SK-N-SH treated with all-trans-retinoic acid at 6 μM for 48 hours (cell line): ENCODE measurements at regions not wholly inside any gene's neighbourhood (a gene's known extent, or its start where the extent isn't known, plus 50 kb on each side); places are given as distances from the start of the nearest gene placed in this dataset.

ENCODE experiments used
- ATAC-seq: fragments of 200-7000 bp; cut with Tn5 transposase; 3 replicates; pipeline ENCODE4 v1.9.1; 2020; ENCODE audit warnings: mild to moderate bottlenecking, moderate library complexity
- ARNTL ChIP-seq: fragments of 450-650 bp; formaldehyde crosslinking; IDR thresholded peaks from 2 replicates; pipeline ENCODE4 v1.5.0; 2020; ENCODE audit warnings: low read depth, mild to moderate bottlenecking, moderate library complexity, borderline replicate concordance
- BACH2 ChIP-seq: fragments of 250-450 bp; sonication (Bioruptor Pico); IDR thresholded peaks from 2 replicates; pipeline ENCODE4 v1.9.0; 2021; ENCODE audit warnings: mild to moderate bottlenecking, borderline replicate concordance
- CREB5 ChIP-seq: fragments of 250-450 bp; sonication (Bioruptor Pico); IDR thresholded peaks from 2 replicates; pipeline ENCODE4 v1.5.1; 2020; ENCODE audit warnings: low read depth, mild to moderate bottlenecking, moderate library complexity
- CSDC2 ChIP-seq: fragments of 250-450 bp; sonication (Bioruptor Pico); IDR thresholded peaks from 2 replicates; pipeline ENCODE4 v1.5.0; 2020; ENCODE audit warnings: mild to moderate bottlenecking, moderate library complexity
- ESRRG ChIP-seq: fragments of 250-450 bp; sonication (Bioruptor Pico); IDR thresholded peaks from 2 replicates; pipeline ENCODE4 v1.6.1; 2021; ENCODE audit warnings: mild to moderate bottlenecking
- GLIS3 ChIP-seq: fragments of 250-450 bp; sonication (Bioruptor Pico); IDR thresholded peaks from 2 replicates; pipeline ENCODE4 v1.5.0; 2020; ENCODE audit warnings: mild to moderate bottlenecking, moderate library complexity
- ISL1 ChIP-seq: fragments of 250-450 bp; sonication (Bioruptor Pico); IDR thresholded peaks from 2 replicates; pipeline ENCODE4 v2.1.2; 2022; ENCODE audit warnings: mild to moderate bottlenecking, moderate library complexity
- OSR1 ChIP-seq: fragments of 250-450 bp; sonication (Bioruptor Pico); IDR thresholded peaks from 2 replicates; pipeline ENCODE4 v1.8.0; 2022; ENCODE audit warnings: moderate library complexity, mild to moderate bottlenecking, inconsistent platforms
- PATZ1 ChIP-seq: fragments of 250-450 bp; sonication (Bioruptor Pico); IDR thresholded peaks from 2 replicates; pipeline ENCODE4 v1.8.0; 2020; ENCODE audit warnings: mild to moderate bottlenecking, moderate library complexity, borderline replicate concordance
- PPARA ChIP-seq: fragments of 250-450 bp; sonication (Bioruptor Pico); IDR thresholded peaks from 2 replicates; pipeline ENCODE4 v1.5.0; 2020; ENCODE audit warnings: mild to moderate bottlenecking, borderline replicate concordance
- RARB ChIP-seq: fragments of 250-450 bp; sonication (Bioruptor Pico); IDR thresholded peaks from 2 replicates; pipeline ENCODE4 v1.8.0; 2021; ENCODE audit warnings: mild to moderate bottlenecking, moderate library complexity
- SNAI2 ChIP-seq: fragments of 250-450 bp; sonication (Bioruptor Pico); IDR thresholded peaks from 2 replicates; pipeline ENCODE4 v1.5.0; 2020; ENCODE audit warnings: mild to moderate bottlenecking, moderate library complexity
- TCF4 ChIP-seq: fragments of 250-450 bp; sonication (Bioruptor Pico); IDR thresholded peaks from 2 replicates; pipeline ENCODE4 v1.8.0; 2021; ENCODE audit warnings: mild to moderate bottlenecking, moderate library complexity, borderline replicate concordance
- ZC3H10 ChIP-seq: fragments of 250-450 bp; sonication (Bioruptor Pico); IDR thresholded peaks from 2 replicates; pipeline ENCODE4 v1.5.1; 2021; ENCODE audit warnings: mild to moderate bottlenecking, moderate library complexity
- ZFP3 ChIP-seq: fragments of 250-450 bp; sonication (Bioruptor Pico); IDR thresholded peaks from 2 replicates; pipeline ENCODE4 v1.5.0; 2020; ENCODE audit warnings: mild to moderate bottlenecking, moderate library complexity
- ZFP30 ChIP-seq: fragments of 450-650 bp; formaldehyde crosslinking; IDR thresholded peaks from 2 replicates; pipeline ENCODE4 v1.5.0; 2022; ENCODE audit warnings: mild to moderate bottlenecking, moderate library complexity
- ZNF565 ChIP-seq: fragments of 450-650 bp; formaldehyde crosslinking; conservative IDR thresholded peaks from 2 replicates; pipeline ENCODE4 v1.5.0; 2020; ENCODE audit warnings: low read depth, mild to moderate bottlenecking, moderate library complexity
- ZNF70 ChIP-seq: fragments of 450-650 bp; formaldehyde crosslinking; IDR thresholded peaks from 2 replicates; pipeline ENCODE4 v1.5.0; 2020; ENCODE audit warnings: mild to moderate bottlenecking, moderate library complexity
- ZNF8 ChIP-seq: fragments of 450-650 bp; formaldehyde crosslinking; IDR thresholded peaks from 2 replicates; pipeline ENCODE4 v1.5.0; 2020; ENCODE audit warnings: mild to moderate bottlenecking, moderate library complexity
- TF ChIP-seq, protein P1 (sequence below): fragments of 250-450 bp; sonication (Bioruptor Pico); IDR thresholded peaks from 2 replicates; pipeline ENCODE4 v1.8.0; 2021; ENCODE audit warnings: low read depth, mild to moderate bottlenecking, moderate library complexity, borderline replicate concordance
- TF ChIP-seq, protein P2 (sequence below): fragments of 250-450 bp; sonication (Bioruptor Pico); IDR thresholded peaks from 2 replicates; pipeline ENCODE4 v1.5.0; 2020; ENCODE audit warnings: mild to moderate bottlenecking, moderate library complexity
- TF ChIP-seq, protein P3 (sequence below): fragments of 250-450 bp; sonication (Bioruptor Pico); IDR thresholded peaks from 2 replicates; pipeline ENCODE4 v1.5.1; 2021; ENCODE audit warnings: mild to moderate bottlenecking, moderate library complexity

GRCh38 chr6:148208298-148208697 is 134.3 kb upstream of the SASH1 start (continued):
- TF ChIP-seq, protein P1, sequence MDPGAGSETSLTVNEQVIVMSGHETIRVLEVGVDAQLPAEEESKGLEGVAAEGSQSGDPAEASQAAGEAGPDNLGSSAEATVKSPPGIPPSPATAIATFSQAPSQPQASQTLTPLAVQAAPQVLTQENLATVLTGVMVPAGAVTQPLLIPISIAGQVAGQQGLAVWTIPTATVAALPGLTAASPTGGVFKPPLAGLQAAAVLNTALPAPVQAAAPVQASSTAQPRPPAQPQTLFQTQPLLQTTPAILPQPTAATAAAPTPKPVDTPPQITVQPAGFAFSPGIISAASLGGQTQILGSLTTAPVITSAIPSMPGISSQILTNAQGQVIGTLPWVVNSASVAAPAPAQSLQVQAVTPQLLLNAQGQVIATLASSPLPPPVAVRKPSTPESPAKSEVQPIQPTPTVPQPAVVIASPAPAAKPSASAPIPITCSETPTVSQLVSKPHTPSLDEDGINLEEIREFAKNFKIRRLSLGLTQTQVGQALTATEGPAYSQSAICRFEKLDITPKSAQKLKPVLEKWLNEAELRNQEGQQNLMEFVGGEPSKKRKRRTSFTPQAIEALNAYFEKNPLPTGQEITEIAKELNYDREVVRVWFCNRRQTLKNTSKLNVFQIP = no peak
- no peak for TF ChIP-seq SNAI2 (CRISPR knock-in tag)
- no peak for TF ChIP-seq PPARA (CRISPR knock-in tag)
- no peak for TF ChIP-seq ZNF70 (CRISPR knock-in tag)

GRCh38 chr6:148211777-148212324 is 130.8 kb upstream of the SASH1 start:
- ATAC-seq = no peak
- TF ChIP-seq BACH2 (CRISPR knock-in tag) (no peak), PPARA (CRISPR knock-in tag) (no peak), ARNTL (CRISPR knock-in tag) (no peak), OSR1 (no peak), CREB5 (CRISPR knock-in tag) (no peak), RARB (CRISPR knock-in tag) (no peak), ZNF70 (CRISPR knock-in tag) (no peak), CSDC2 (CRISPR knock-in tag) (no peak), GLIS3 (CRISPR knock-in tag) (no peak), ZNF565 (CRISPR knock-in tag) (no peak), ZC3H10 (CRISPR knock-in tag) (no peak)
- TF ChIP-seq, protein P2, sequence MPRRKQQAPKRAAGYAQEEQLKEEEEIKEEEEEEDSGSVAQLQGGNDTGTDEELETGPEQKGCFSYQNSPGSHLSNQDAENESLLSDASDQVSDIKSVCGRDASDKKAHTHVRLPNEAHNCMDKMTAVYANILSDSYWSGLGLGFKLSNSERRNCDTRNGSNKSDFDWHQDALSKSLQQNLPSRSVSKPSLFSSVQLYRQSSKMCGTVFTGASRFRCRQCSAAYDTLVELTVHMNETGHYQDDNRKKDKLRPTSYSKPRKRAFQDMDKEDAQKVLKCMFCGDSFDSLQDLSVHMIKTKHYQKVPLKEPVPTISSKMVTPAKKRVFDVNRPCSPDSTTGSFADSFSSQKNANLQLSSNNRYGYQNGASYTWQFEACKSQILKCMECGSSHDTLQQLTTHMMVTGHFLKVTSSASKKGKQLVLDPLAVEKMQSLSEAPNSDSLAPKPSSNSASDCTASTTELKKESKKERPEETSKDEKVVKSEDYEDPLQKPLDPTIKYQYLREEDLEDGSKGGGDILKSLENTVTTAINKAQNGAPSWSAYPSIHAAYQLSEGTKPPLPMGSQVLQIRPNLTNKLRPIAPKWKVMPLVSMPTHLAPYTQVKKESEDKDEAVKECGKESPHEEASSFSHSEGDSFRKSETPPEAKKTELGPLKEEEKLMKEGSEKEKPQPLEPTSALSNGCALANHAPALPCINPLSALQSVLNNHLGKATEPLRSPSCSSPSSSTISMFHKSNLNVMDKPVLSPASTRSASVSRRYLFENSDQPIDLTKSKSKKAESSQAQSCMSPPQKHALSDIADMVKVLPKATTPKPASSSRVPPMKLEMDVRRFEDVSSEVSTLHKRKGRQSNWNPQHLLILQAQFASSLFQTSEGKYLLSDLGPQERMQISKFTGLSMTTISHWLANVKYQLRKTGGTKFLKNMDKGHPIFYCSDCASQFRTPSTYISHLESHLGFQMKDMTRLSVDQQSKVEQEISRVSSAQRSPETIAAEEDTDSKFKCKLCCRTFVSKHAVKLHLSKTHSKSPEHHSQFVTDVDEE (CRISPR knock-in tag) = no peak
- TF ChIP-seq, protein P1 = no peak

DNA sequence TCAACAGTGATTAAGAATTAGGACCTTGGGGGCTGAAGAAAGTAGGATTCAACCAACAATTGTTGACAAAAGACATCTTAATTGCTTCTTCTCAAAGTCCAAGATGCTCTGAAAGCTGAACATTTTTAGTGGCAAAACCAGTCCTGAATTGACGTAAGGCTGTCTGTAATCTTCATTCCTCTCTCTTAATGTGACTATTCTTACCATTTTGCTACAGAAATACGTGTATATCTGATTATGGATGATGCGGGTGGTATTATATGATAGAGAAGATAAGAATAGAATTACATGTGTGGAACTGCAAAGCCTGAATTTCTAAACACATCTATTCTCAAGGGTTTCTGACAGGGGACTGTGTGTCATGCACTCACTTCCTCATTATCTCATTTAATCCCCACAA is 130.3 kb upstream of the SASH1 start:
- no peak for ATAC-seq
- TF ChIP-seq ZFP30 (CRISPR knock-in tag) (no peak), ESRRG (no peak), RARB (CRISPR knock-in tag) (no peak), BACH2 (CRISPR knock-in tag) (no peak), CREB5 (CRISPR knock-in tag) (no peak), TCF4 (CRISPR knock-in tag) (no peak), GLIS3 (CRISPR knock-in tag) (no peak), PATZ1 (no peak), ISL1 (CRISPR knock-in tag) (no peak), ZNF70 (CRISPR knock-in tag) (no peak), ZNF8 (CRISPR knock-in tag) (no peak), CSDC2 (CRISPR knock-in tag) (no peak), ZFP3 (CRISPR knock-in tag) (no peak)
- TF ChIP-seq, protein P1 = no peak
- TF ChIP-seq, protein P3, sequence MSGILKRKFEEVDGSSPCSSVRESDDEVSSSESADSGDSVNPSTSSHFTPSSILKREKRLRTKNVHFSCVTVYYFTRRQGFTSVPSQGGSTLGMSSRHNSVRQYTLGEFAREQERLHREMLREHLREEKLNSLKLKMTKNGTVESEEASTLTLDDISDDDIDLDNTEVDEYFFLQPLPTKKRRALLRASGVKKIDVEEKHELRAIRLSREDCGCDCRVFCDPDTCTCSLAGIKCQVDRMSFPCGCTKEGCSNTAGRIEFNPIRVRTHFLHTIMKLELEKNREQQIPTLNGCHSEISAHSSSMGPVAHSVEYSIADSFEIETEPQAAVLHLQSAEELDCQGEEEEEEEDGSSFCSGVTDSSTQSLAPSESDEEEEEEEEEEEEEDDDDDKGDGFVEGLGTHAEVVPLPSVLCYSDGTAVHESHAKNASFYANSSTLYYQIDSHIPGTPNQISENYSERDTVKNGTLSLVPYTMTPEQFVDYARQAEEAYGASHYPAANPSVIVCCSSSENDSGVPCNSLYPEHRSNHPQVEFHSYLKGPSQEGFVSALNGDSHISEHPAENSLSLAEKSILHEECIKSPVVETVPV (CRISPR knock-in tag) = no peak
